ENCODE measurements at regions not wholly inside any gene's neighbourhood (a gene's known extent, or its start where the extent isn't known, plus 50 kb on each side); places are given as distances from the start of the nearest gene placed in this dataset.

DNA sequence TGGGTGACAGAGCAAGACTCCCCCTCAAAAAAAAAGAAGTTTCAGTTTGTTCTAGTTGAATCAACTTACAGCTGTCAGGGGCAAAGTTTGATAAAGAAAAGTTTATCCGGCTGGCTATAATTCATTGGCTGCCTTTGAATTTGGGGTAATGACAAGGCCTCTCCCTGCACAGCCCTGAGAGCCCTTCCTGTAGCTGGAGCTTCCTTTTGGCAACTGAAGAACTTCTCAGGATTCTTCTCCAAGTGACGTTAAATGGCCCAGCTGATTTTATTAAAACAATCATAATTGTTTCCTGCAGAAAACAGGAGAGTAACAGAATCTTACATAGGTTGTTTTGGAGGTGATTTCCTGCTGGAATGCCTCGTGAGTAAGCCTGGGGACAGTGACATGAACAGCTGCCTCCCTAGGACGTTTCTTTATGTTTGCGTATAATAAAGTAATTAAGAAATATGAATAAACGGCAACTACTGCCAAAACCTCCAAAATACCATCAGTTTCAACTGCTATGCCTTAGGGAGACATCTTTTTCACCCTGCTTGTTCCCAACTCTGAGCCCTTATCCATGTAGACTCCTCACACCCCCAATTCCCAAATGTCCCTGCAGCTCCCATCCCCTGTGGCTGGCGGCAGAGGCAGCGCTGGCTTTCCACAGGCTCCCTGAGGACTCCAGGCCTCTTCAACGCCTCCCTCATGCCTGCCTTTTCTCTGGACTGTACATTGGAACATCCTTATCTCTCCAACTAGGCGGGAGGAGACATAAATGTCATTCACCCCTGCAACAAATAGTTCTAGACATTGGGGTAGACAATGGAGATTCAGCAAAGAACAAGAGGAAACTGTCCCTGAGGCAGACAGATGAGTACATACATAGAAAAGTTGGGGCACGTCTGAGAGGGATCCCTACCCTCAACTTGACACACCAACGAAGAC, 59.2 kb upstream of the FZD7 start:
- 45% methylated on average over 12 of the region's 12 CpGs for WGBS
- H3K36me3 ChIP-seq = no peaks in the 10 kb centered on the region
- no peak for DNase-seq (ENCODE audit: low spot score)
- no peak overlapping the region for H3K4me3 ChIP-seq
- TF ChIP-seq POLR2A (IDR thresholded peaks at IDR 0.05) (no peak), POLR2AphosphoS5 (IDR thresholded peaks at IDR 0.05) (no peak), CTCF (IDR thresholded peaks at IDR 0.05) (no peak)
- no peak overlapping the region for H3K27ac ChIP-seq
- intact Hi-C loops (cut with DNase I) = no loop called here
- no peaks in the 10 kb centered on the region for H3K9me3 ChIP-seq
- H3K4me1 ChIP-seq (replicated peaks) = no peaks in the 10 kb centered on the region
- H3K27me3 ChIP-seq (replicated peaks; ENCODE audit: insufficient read depth) = no peaks in the 10 kb centered on the region

DNA sequence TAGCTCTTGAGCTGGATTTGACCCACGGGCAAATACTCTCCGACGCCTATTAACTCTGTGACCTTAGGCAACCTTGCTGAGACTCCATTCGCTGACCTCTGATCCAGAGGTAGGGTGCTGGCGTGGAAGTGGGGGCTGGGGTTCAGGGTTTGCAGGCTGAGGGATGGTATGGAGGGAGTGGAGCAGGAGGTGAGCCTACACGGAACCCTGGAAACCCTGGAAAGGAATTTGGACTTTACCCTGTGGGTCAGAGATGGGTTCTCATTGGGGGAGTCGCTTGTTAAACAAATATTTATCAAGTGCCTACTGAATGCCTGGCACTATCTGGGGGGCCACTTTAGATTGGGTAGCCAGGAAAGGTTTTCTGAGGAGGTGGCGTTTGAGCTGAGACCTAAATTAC, 58.2 kb upstream of the FZD7 start:
- Histone ChIP-seq H3K27ac (no peak overlapping the region), H3K4me3 (no peak overlapping the region), H3K4me1 (replicated peaks) (no peaks in the 10 kb centered on the region), H3K9me3 (no peaks in the 10 kb centered on the region), H3K27me3 (replicated peaks; ENCODE audit: insufficient read depth) (no peaks in the 10 kb centered on the region), H3K36me3 (no peaks in the 10 kb centered on the region)
- intact Hi-C loops (cut with DNase I) = no loop called here
- TF ChIP-seq POLR2A (IDR thresholded peaks at IDR 0.05) = no peak
- TF ChIP-seq CTCF (IDR thresholded peaks at IDR 0.05) = no peak
- TF ChIP-seq POLR2AphosphoS5 (IDR thresholded peaks at IDR 0.05) = no peak
- WGBS = 95% methylated on average over 8 of the region's 8 CpGs
- DNase-seq (ENCODE audit: low spot score) = no peak

GRCh38 chr2:201975964-201976612, 57.6 kb upstream of the FZD7 start:
- no peak for DNase-seq (ENCODE audit: low spot score)
- 96% methylated on average over 3 of the region's 3 CpGs for WGBS
- no peaks in the 10 kb centered on the region for H3K36me3 ChIP-seq
- H3K4me1 ChIP-seq (replicated peaks) = no peaks in the 10 kb centered on the region
- TF ChIP-seq POLR2AphosphoS5 (IDR thresholded peaks at IDR 0.05) (no peak), CTCF (IDR thresholded peaks at IDR 0.05) (no peak), POLR2A (IDR thresholded peaks at IDR 0.05) (no peak)
- no peak overlapping the region for H3K27ac ChIP-seq
- no peaks in the 10 kb centered on the region for H3K27me3 ChIP-seq (replicated peaks; ENCODE audit: insufficient read depth)
- intact Hi-C loops (cut with DNase I) = no loop called here
- no peak overlapping the region for H3K4me3 ChIP-seq
- no peaks in the 10 kb centered on the region for H3K9me3 ChIP-seq

DNA sequence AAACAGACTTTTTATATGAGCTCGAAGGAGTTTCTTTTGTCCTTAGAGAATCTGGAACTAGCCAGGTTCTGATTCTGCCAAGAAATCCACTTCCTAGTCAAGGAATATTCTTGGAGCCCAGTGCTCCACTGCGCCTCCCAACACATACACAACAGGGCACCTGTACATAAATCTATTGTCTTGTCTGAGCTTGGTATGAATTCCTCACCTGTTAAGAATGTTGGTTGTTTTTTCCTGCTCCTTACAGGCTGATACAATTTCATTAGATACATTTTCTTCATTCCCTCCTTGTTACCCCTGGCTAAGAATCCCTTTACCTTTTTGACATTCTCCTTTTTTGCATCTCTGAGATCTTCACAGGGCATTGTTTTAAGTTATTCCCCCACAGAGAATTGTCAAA, 56.0 kb upstream of the FZD7 start:
- no peaks in the 10 kb centered on the region for H3K9me3 ChIP-seq
- no peaks in the 10 kb centered on the region for H3K36me3 ChIP-seq
- no peak for DNase-seq (ENCODE audit: low spot score)
- intact Hi-C loops (cut with DNase I) = no loop called here
- H3K27me3 ChIP-seq (replicated peaks; ENCODE audit: insufficient read depth) = no peaks in the 10 kb centered on the region
- H3K4me1 ChIP-seq (replicated peaks) = no peaks in the 10 kb centered on the region
- H3K4me3 ChIP-seq = no peak overlapping the region
- TF ChIP-seq CTCF (IDR thresholded peaks at IDR 0.05) = no peak
- TF ChIP-seq POLR2A (IDR thresholded peaks at IDR 0.05) = no peak
- no peak for TF ChIP-seq POLR2AphosphoS5 (IDR thresholded peaks at IDR 0.05)
- WGBS = 16% methylated on average over 2 of the region's 2 CpGs
- H3K27ac ChIP-seq = no peak overlapping the region
